ENCODE measurements at regions not wholly inside any gene's neighbourhood (a gene's known extent, or its start where the extent isn't known, plus 50 kb on each side); places are given as distances from the start of the nearest gene placed in this dataset.

DNA sequence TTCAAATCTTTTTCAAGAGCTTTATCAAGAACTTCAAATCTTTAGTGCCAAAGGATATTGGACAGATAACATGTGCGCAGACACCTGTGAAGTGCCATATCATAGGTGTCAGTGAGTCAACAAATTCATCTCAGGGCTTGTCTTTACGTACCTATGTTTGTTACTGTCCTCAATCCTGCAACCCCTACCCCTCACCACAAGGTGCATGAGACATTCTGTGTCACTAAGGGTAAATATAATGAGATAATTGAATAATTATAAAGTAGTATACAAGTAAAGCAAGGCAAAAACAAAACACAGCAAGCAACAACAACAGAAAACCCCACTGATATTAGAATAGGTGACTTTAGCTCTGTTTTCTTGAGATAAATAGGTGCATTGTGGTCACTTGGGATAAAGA lies 1495.8 kb upstream of the TMEFF2 start:
- Histone ChIP-seq H3K79me2 (ENCODE audit: control insufficient read depth, insufficient read depth, low read length) (no peaks in the 10 kb centered on the region), H4K20me1 (ENCODE audit: control insufficient read depth, insufficient read depth, low read length, poor library complexity, severe bottlenecking) (no peaks in the 10 kb centered on the region), H3K27me3 (replicated peaks in 1 of 4; ENCODE audit: control extremely low read depth in 1 of 4, control insufficient read depth in 3 of 4, insufficient read depth in 4 of 4, low read length in 3 of 4) (no peaks in the 10 kb centered on the region), H2AFZ (ENCODE audit: insufficient read depth, low read depth, low read length, poor library complexity, severe bottlenecking) (no peak overlapping the region), H3K4me2 (replicated peaks; ENCODE audit: low read depth, low read length, poor library complexity, severe bottlenecking) (no peak overlapping the region), H3K36me3 (replicated peaks in 1 of 2; ENCODE audit: control extremely low read depth in 1 of 2, control insufficient read depth in 1 of 2, extremely low read depth in 1 of 2, insufficient read depth in 2 of 2, low read length in 1 of 2) (no peaks in the 10 kb centered on the region), H3K4me3 (ENCODE audit: control extremely low read depth in 1 of 5, extremely low read depth in 1 of 5, insufficient read depth in 1 of 5, low read depth in 2 of 5, low read length in 4 of 5) (no peak overlapping the region), H3K9ac (ENCODE audit: low read length) (no peak overlapping the region), H3K4me1 (ENCODE audit: control insufficient read depth in 2 of 2, insufficient read depth in 2 of 2, low read length in 2 of 2) (no peaks in the 10 kb centered on the region), H3K27ac (ENCODE audit: low read length in 2 of 2) (no peak overlapping the region), H3K9me3 (ENCODE audit: control extremely low read depth in 1 of 3, control insufficient read depth in 2 of 3, insufficient read depth in 1 of 3, low read length in 2 of 3) (no peaks in the 10 kb centered on the region)
- Mint-ChIP-seq H3K4me3 (no peak overlapping the region), H3K9me3 (ENCODE audit: insufficient read depth) (no peaks in the 10 kb centered on the region), H3K4me1 (no peaks in the 10 kb centered on the region), H3K27ac (no peak overlapping the region), H3K27me3 (no peaks in the 10 kb centered on the region)
- ChIA-PET CTCF (no interaction called here), POLR2A (no interaction called here)
- WGBS (ENCODE audit: insufficient coverage), result 100% methylated on average over 1 of the region's 2 CpGs
- no peak for TF ChIP-seq EZH2 (IDR thresholded peaks at IDR 0.05; ENCODE audit: borderline replicate concordance, insufficient read depth, low read depth, low read length, poor library complexity, severe bottlenecking)
- TF ChIP-seq, protein P1, sequence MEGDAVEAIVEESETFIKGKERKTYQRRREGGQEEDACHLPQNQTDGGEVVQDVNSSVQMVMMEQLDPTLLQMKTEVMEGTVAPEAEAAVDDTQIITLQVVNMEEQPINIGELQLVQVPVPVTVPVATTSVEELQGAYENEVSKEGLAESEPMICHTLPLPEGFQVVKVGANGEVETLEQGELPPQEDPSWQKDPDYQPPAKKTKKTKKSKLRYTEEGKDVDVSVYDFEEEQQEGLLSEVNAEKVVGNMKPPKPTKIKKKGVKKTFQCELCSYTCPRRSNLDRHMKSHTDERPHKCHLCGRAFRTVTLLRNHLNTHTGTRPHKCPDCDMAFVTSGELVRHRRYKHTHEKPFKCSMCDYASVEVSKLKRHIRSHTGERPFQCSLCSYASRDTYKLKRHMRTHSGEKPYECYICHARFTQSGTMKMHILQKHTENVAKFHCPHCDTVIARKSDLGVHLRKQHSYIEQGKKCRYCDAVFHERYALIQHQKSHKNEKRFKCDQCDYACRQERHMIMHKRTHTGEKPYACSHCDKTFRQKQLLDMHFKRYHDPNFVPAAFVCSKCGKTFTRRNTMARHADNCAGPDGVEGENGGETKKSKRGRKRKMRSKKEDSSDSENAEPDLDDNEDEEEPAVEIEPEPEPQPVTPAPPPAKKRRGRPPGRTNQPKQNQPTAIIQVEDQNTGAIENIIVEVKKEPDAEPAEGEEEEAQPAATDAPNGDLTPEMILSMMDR (IDR thresholded peaks at IDR 0.05), result no peak
- intact Hi-C loops (cut with micrococcal nuclease), result no loop called here
- ATAC-seq (ENCODE audit: low read depth) (no peak), DNase-seq (no peak)

DNA sequence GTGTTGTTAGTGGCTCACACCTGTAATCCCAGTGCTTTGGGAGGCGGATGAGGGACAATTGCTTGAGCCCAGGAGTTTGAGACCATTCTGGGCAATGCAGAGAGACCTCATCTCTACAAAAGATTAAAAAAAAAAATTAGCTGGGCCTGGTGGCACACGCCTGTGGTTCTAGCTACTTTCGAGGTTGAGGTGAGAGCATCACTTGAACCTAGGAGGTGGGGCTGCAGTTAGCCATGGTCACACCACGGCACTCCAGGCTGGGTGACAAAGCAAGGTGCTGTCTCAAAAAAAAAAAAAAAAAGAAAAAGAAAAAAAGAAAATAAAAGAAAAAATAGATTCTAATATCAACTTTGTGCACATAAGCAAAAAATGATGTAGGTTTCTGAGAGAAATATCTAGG lies 1492.5 kb upstream of the TMEFF2 start:
- no peak overlapping the region for H3K4me2 ChIP-seq (replicated peaks; ENCODE audit: low read depth, low read length, poor library complexity, severe bottlenecking)
- ChIA-PET CTCF (no interaction called here), POLR2A (no interaction called here)
- H3K4me1 Mint-ChIP-seq, result no peaks in the 10 kb centered on the region
- H3K4me3 ChIP-seq (ENCODE audit: control extremely low read depth in 1 of 5, extremely low read depth in 1 of 5, insufficient read depth in 1 of 5, low read depth in 2 of 5, low read length in 4 of 5), result no peak overlapping the region
- H3K9me3 Mint-ChIP-seq (ENCODE audit: insufficient read depth), result no peaks in the 10 kb centered on the region
- H3K4me1 ChIP-seq (ENCODE audit: control insufficient read depth in 2 of 2, insufficient read depth in 2 of 2, low read length in 2 of 2), result no peaks in the 10 kb centered on the region
- H3K27me3 ChIP-seq (replicated peaks in 1 of 4; ENCODE audit: control extremely low read depth in 1 of 4, control insufficient read depth in 3 of 4, insufficient read depth in 4 of 4, low read length in 3 of 4), result no peaks in the 10 kb centered on the region
- intact Hi-C loops (cut with micrococcal nuclease), result no loop called here
- ATAC-seq (ENCODE audit: low read depth) (no peak), DNase-seq (no peak)
- H3K36me3 ChIP-seq (replicated peaks in 1 of 2; ENCODE audit: control extremely low read depth in 1 of 2, control insufficient read depth in 1 of 2, extremely low read depth in 1 of 2, insufficient read depth in 2 of 2, low read length in 1 of 2), result no peaks in the 10 kb centered on the region
- H3K9ac ChIP-seq (ENCODE audit: low read length), result no peak overlapping the region
- H2AFZ ChIP-seq (ENCODE audit: insufficient read depth, low read depth, low read length, poor library complexity, severe bottlenecking), result no peak overlapping the region
- no peak overlapping the region for H3K27ac Mint-ChIP-seq
- no peak overlapping the region for H3K4me3 Mint-ChIP-seq
- 90% methylated on average over 2 of the region's 4 CpGs for WGBS (ENCODE audit: insufficient coverage)
- H3K9me3 ChIP-seq (ENCODE audit: control extremely low read depth in 1 of 3, control insufficient read depth in 2 of 3, insufficient read depth in 1 of 3, low read length in 2 of 3), result no peaks in the 10 kb centered on the region
- TF ChIP-seq, protein P1 (IDR thresholded peaks at IDR 0.05), result no peak
- no peak for TF ChIP-seq EZH2 (IDR thresholded peaks at IDR 0.05; ENCODE audit: borderline replicate concordance, insufficient read depth, low read depth, low read length, poor library complexity, severe bottlenecking)
- no peaks in the 10 kb centered on the region for H4K20me1 ChIP-seq (ENCODE audit: control insufficient read depth, insufficient read depth, low read length, poor library complexity, severe bottlenecking)
- no peak overlapping the region for H3K27ac ChIP-seq (ENCODE audit: low read length in 2 of 2)
- H3K27me3 Mint-ChIP-seq, result no peaks in the 10 kb centered on the region
- no peaks in the 10 kb centered on the region for H3K79me2 ChIP-seq (ENCODE audit: control insufficient read depth, insufficient read depth, low read length)

All from B cell (primary cell).